Duodenal mucosa (tissue), 2 donors: ENCODE measurements at regions not wholly inside any gene's neighbourhood (a gene's known extent, or its start where the extent isn't known, plus 50 kb on each side); places are given as distances from the start of the nearest gene placed in this dataset.

ENCODE experiments used
- H3K27ac ChIP-seq: one replicate; pipeline ENCODE4 v1.7.0; 2013; ENCODE audit warnings: low read depth, low read length
- H3K27me3 ChIP-seq, 2 donors: one replicate each; pipeline ENCODE4 v1.7.0; 2013; ENCODE audit warnings: low read length in 2 of 2, control low read depth in 1 of 2; ENCODE audit not compliant: insufficient read depth in 2 of 2, control insufficient read depth in 1 of 2
- H3K36me3 ChIP-seq, 2 donors: one replicate each; pipeline ENCODE4 v1.7.0; 2013; ENCODE audit warnings: low read length in 2 of 2, control low read depth in 1 of 2; ENCODE audit not compliant: insufficient read depth in 2 of 2, control insufficient read depth in 1 of 2
- H3K4me1 ChIP-seq, 2 donors: one replicate each; pipeline ENCODE4 v1.7.0; 2013; ENCODE audit warnings: low read length in 2 of 2, control low read depth in 1 of 2; ENCODE audit not compliant: insufficient read depth in 2 of 2, control insufficient read depth in 1 of 2
- H3K4me3 ChIP-seq, 2 donors: one replicate each; pipeline ENCODE4 v1.7.0; 2013; ENCODE audit warnings: low read length in 2 of 2, low read depth in 1 of 2
- H3K9ac ChIP-seq, 2 donors: one replicate each; pipeline ENCODE4 v1.7.0; 2013; ENCODE audit warnings: low read length in 2 of 2, low read depth in 1 of 2
- H3K9me3 ChIP-seq, 2 donors: one replicate each; pipeline ENCODE4 v1.7.0; 2013; ENCODE audit warnings: low read length in 2 of 2, control low read depth in 1 of 2; ENCODE audit not compliant: control insufficient read depth in 1 of 2

- H3K27me3 ChIP-seq = no peaks in the 10 kb centered on the region
- H3K9ac ChIP-seq = no peak overlapping the region
These were observed 62.2 kb upstream of the WDR26 start for GRCh38 chr1:224496826-224497225.

GRCh38 chr1:224497714-224498573, 63.3 kb upstream of the WDR26 start:
- Histone ChIP-seq H3K9ac (no peak overlapping the region), H3K4me1 (peaks cover 21 to 25% of the 10 kb centered on the region in 2 donors), H3K9me3 (peaks cover 0 to 5% of the 10 kb centered on the region in 2 donors), H3K27ac (peak overlapping the region; percentile 69), H3K27me3 (no peaks in the 10 kb centered on the region), H3K4me3 (no peak overlapping the region), H3K36me3 (no peaks in the 10 kb centered on the region)

More at GRCh38 chr1:224496826-224497225, 62.2 kb upstream of the WDR26 start:
- Histone ChIP-seq H3K4me1 (peaks cover 11 to 15% of the 10 kb centered on the region in 2 donors), H3K36me3 (no peaks in the 10 kb centered on the region), H3K9me3 (peaks cover 0 to 5% of the 10 kb centered on the region in 2 donors), H3K4me3 (no peak overlapping the region), H3K27ac (no peak overlapping the region)

- H3K27ac ChIP-seq = no peak overlapping the region
- no peaks in the 10 kb centered on the region for H3K36me3 ChIP-seq
- no peaks in the 10 kb centered on the region for H3K27me3 ChIP-seq
- H3K4me1 ChIP-seq = peaks cover 28 to 32% of the 10 kb centered on the region in 2 donors
- H3K4me3 ChIP-seq = peak overlapping the region in 1 of 2 donors; percentile 30
- H3K9me3 ChIP-seq = peaks cover 0 to 5% of the 10 kb centered on the region in 2 donors
- H3K9ac ChIP-seq = no peak overlapping the region
These were observed 64.1 kb upstream of the WDR26 start for GRCh38 chr1:224498574-224499170.

- no peak overlapping the region for H3K27ac ChIP-seq
These were observed 64.6 kb upstream of the WDR26 start for GRCh38 chr1:224499204-224499603.

GRCh38 chr1:224500796-224501195, 66.2 kb upstream of the WDR26 start:
- Histone ChIP-seq H3K36me3 (no peaks in the 10 kb centered on the region), H3K4me1 (peaks cover 39 to 46% of the 10 kb centered on the region in 2 donors), H3K9ac (no peak overlapping the region), H3K27ac (no peak overlapping the region), H3K4me3 (no peak overlapping the region), H3K27me3 (no peaks in the 10 kb centered on the region), H3K9me3 (peaks cover 0 to 5% of the 10 kb centered on the region in 2 donors)

More at GRCh38 chr1:224499204-224499603, 64.6 kb upstream of the WDR26 start:
- Histone ChIP-seq H3K36me3 (no peaks in the 10 kb centered on the region), H3K27me3 (no peaks in the 10 kb centered on the region), H3K9me3 (peaks cover 0 to 5% of the 10 kb centered on the region in 2 donors), H3K9ac (no peak overlapping the region), H3K4me1 (peaks cover 34 to 38% of the 10 kb centered on the region in 2 donors), H3K4me3 (no peak overlapping the region)

GRCh38 chr1:224501836-224502235, 67.2 kb upstream of the WDR26 start:
- Histone ChIP-seq H3K27me3 (no peaks in the 10 kb centered on the region), H3K4me3 (peak overlapping the region in 1 of 2 donors; percentile 38), H3K27ac (no peak overlapping the region), H3K9me3 (peaks cover 0 to 2% of the 10 kb centered on the region in 2 donors), H3K36me3 (no peaks in the 10 kb centered on the region), H3K9ac (no peak overlapping the region), H3K4me1 (peaks cover 39 to 55% of the 10 kb centered on the region in 2 donors)

- no peaks in the 10 kb centered on the region for H3K36me3 ChIP-seq
- H3K27ac ChIP-seq = peak overlapping the region; percentile 22
- no peaks in the 10 kb centered on the region for H3K9me3 ChIP-seq
- no peak overlapping the region for H3K9ac ChIP-seq
- H3K4me3 ChIP-seq = peak overlapping the region in 1 of 2 donors; percentile 38
- H3K4me1 ChIP-seq = peaks cover 45 to 57% of the 10 kb centered on the region in 2 donors
- H3K27me3 ChIP-seq = no peaks in the 10 kb centered on the region
These were observed 68.0 kb upstream of the WDR26 start for GRCh38 chr1:224502459-224503160.

GRCh38 chr1:224503161-224504118, 68.8 kb upstream of the WDR26 start:
- Histone ChIP-seq H3K9me3 (no peaks in the 10 kb centered on the region), H3K27ac (peak overlapping the region; percentile 50), H3K4me3 (peak overlapping the region; percentile 42 to 45), H3K9ac (peak overlapping the region in 1 of 2 donors; percentile 38), H3K4me1 (peaks cover 46 to 56% of the 10 kb centered on the region in 2 donors), H3K27me3 (no peaks in the 10 kb centered on the region), H3K36me3 (no peaks in the 10 kb centered on the region)

- H3K9me3 ChIP-seq = no peaks in the 10 kb centered on the region
- peaks cover 44 to 54% of the 10 kb centered on the region in 2 donors for H3K4me1 ChIP-seq
- H3K9ac ChIP-seq = no peak overlapping the region
- H3K36me3 ChIP-seq = no peaks in the 10 kb centered on the region
- H3K27ac ChIP-seq = peak overlapping the region; percentile 50
- no peak overlapping the region for H3K4me3 ChIP-seq
- no peaks in the 10 kb centered on the region for H3K27me3 ChIP-seq
These were observed 69.9 kb upstream of the WDR26 start for GRCh38 chr1:224504297-224505041.
